ENCODE measurements at regions not wholly inside any gene's neighbourhood (a gene's known extent, or its start where the extent isn't known, plus 50 kb on each side); places are given as distances from the start of the nearest gene placed in this dataset.

DNA sequence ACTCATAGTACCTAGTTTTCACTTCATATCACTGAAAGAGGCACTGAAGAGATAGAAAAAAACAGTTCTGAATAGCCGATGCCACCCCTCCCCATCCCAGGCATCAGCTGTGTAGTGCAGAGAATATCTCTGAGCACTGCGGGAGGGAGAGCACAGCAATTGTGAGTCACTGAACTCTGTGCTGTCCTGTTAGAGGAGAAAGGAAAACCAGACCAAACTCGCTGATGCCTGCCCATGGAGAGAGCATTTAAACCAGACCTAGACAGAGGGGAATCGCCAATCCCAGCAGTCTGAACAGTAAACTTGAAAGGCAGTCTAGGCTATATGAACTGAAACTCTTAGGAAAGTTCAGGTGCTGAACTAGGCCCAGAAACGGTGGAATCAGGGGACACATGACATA is 120.1 kb upstream of the SLC30A5 start:
- intact Hi-C loops (cut with DNase I; ENCODE audit: low total_unique reads): no loop called here
- TF ChIP-seq, protein P1, sequence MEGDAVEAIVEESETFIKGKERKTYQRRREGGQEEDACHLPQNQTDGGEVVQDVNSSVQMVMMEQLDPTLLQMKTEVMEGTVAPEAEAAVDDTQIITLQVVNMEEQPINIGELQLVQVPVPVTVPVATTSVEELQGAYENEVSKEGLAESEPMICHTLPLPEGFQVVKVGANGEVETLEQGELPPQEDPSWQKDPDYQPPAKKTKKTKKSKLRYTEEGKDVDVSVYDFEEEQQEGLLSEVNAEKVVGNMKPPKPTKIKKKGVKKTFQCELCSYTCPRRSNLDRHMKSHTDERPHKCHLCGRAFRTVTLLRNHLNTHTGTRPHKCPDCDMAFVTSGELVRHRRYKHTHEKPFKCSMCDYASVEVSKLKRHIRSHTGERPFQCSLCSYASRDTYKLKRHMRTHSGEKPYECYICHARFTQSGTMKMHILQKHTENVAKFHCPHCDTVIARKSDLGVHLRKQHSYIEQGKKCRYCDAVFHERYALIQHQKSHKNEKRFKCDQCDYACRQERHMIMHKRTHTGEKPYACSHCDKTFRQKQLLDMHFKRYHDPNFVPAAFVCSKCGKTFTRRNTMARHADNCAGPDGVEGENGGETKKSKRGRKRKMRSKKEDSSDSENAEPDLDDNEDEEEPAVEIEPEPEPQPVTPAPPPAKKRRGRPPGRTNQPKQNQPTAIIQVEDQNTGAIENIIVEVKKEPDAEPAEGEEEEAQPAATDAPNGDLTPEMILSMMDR (IDR thresholded peaks at IDR 0.05): no peak
- no peak for TF ChIP-seq POLR2A (IDR thresholded peaks at IDR 0.05)
- no peak overlapping the region for H3K4me3 ChIP-seq (ENCODE audit: low read depth, poor library complexity, severe bottlenecking)
- 92 to 96% methylated on average over 5 of the region's 5 CpGs for WGBS, 2 donors
- no peak for DNase-seq (ENCODE audit: low spot score in 2 of 2)

DNA sequence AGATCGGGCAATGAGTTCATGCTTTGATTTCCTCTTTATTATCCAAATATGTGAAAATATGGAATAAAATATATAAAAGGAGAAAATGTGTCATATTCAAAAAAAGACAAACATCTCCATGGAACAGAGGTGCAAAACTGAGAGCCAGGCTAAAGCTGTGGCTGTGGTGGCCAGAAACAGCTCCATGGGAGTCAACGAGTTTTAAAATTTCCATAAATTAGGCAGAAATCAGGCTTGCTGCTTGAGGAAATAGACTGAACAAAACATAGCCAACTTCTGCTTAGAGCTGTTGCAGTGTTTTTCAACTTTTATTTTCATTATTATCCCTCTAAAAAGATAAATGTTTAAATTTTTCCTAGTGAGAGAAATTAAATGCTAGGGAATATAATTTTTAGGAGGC is 110.8 kb upstream of the SLC30A5 start:
- no peak for DNase-seq (ENCODE audit: low spot score in 2 of 2)
- no peak overlapping the region for H3K4me3 ChIP-seq (ENCODE audit: low read depth, poor library complexity, severe bottlenecking)
- intact Hi-C loops (cut with DNase I; ENCODE audit: low total_unique reads): no loop called here
- TF ChIP-seq, protein P1 (IDR thresholded peaks at IDR 0.05): no peak
- TF ChIP-seq POLR2A (IDR thresholded peaks at IDR 0.05): no peak
- 86 to 89% methylated on average over 2 of the region's 2 CpGs for WGBS, 2 donors

- no peak for TF ChIP-seq POLR2A (IDR thresholded peaks at IDR 0.05)
- TF ChIP-seq, protein P1 (IDR thresholded peaks at IDR 0.05): no peak
- no peak for DNase-seq (ENCODE audit: low spot score in 2 of 2)
Measured at GRCh38 chr5:68983959-68984358, 109.9 kb upstream of the SLC30A5 start.

DNA sequence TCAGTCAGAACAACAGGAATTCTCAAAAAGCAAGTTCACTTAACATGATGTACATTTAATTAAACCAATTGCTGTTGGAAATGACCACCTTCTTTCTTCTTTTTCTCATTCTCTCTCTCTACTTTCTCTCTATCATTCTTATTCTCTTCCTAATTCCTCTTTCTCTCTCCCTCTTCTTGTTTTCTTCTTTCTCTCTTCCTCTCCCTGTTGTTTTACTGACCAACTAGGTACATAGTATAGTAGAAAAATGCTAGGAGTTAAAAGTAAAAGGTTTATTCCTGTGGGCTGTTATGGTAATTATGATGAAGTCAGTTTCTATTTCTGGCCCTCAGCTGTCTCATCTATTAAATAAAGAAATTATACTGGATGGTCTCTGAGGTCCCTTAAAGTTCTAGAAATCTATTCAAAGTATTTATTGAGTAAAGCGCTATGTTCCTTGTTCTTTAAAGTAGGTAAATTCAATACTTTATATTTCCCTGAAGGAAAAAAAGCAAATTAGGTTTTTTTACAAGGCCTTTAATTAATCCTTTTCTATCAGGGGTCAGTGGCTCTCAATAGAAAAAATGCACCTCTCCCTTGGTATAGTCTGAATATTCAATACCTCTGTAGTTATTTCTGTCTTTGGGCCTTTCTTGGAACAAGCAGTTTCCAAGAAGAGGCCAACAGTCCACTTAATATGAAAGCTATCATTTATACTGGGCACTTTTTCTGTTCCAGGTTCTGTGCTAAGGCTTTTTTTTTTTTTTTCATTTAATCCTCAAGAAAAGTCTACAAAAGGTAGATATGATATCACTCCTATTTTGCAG is 102.3 kb upstream of the SLC30A5 start:
- 95 to 98% methylated on average over 1 of the region's 1 CpG for WGBS, 2 donors
- no peak for DNase-seq (ENCODE audit: low spot score in 2 of 2)
- no peak for TF ChIP-seq POLR2A (IDR thresholded peaks at IDR 0.05)
- TF ChIP-seq, protein P1 (IDR thresholded peaks at IDR 0.05): no peak
- intact Hi-C loops (cut with DNase I; ENCODE audit: low total_unique reads): no loop called here
- no peak overlapping the region for H3K4me3 ChIP-seq (ENCODE audit: low read depth, poor library complexity, severe bottlenecking)

More at GRCh38 chr5:68983959-68984358, 109.9 kb upstream of the SLC30A5 start:
- intact Hi-C loops (cut with DNase I; ENCODE audit: low total_unique reads): no loop called here
- WGBS, 2 donors: 82 to 83% methylated on average over 3 of the region's 3 CpGs
- H3K4me3 ChIP-seq (ENCODE audit: low read depth, poor library complexity, severe bottlenecking): no peak overlapping the region

- DNase-seq (ENCODE audit: low spot score in 2 of 2): no peak
- H3K4me3 ChIP-seq (ENCODE audit: low read depth, poor library complexity, severe bottlenecking): no peak overlapping the region
- TF ChIP-seq POLR2A (IDR thresholded peaks at IDR 0.05): no peak
- TF ChIP-seq, protein P1 (IDR thresholded peaks at IDR 0.05): no peak
- intact Hi-C loops (cut with DNase I; ENCODE audit: low total_unique reads): no loop called here
- WGBS, 2 donors: 45 to 47% methylated on average over 4 of the region's 4 CpGs
Measured at GRCh38 chr5:68994645-68995044, 99.2 kb upstream of the SLC30A5 start.

Measured in lower leg skin (tissue), 4 donors.